ENCODE measurements at regions not wholly inside any gene's neighbourhood (a gene's known extent, or its start where the extent isn't known, plus 50 kb on each side); places are given as distances from the start of the nearest gene placed in this dataset.
A peak's percentile ranks its signal among the peaks of the same experiment; 100 is the strongest.
"Not testable (repeated sequence)": the region's sequence is repeated elsewhere in the genome, so short reads cannot be mapped to it uniquely, and the experiment has no call there.

- no peak for DNase-seq
Observed at GRCh38 chr3:194931347-194931746, 245.7 kb downstream of the FAM43A start.

- DNase-seq, result no peak
Observed at GRCh38 chr3:194931865-194932264, 246.2 kb downstream of the FAM43A start.

- no peak for DNase-seq
Observed at GRCh38 chr3:194933465-194933864, 247.8 kb downstream of the FAM43A start.

- no peak for DNase-seq
Observed at GRCh38 chr3:194935061-194935460, 249.4 kb downstream of the FAM43A start.

GRCh38 chr3:194935632-194936470 lies 250.2 kb downstream of the FAM43A start:
- no peak for DNase-seq

GRCh38 chr3:194936659-194937058 lies 251.0 kb downstream of the FAM43A start:
- no peak for DNase-seq

GRCh38 chr3:194937144-194937543 lies 251.5 kb downstream of the FAM43A start:
- DNase-seq, result no peak

GRCh38 chr3:194937882-194938321 lies 252.2 kb downstream of the FAM43A start:
- DNase-seq, result peak; percentile 4

GRCh38 chr3:194938845-194939531 lies 253.3 kb downstream of the FAM43A start:
- no peak for DNase-seq

- DNase-seq, result no peak
Observed at GRCh38 chr3:194939532-194939909, 253.8 kb downstream of the FAM43A start.

- no peak for DNase-seq
Observed at GRCh38 chr3:194939949-194940770, 254.5 kb downstream of the FAM43A start.

GRCh38 chr3:194941360-194941955 lies 255.8 kb downstream of the FAM43A start:
- DNase-seq, result no peak

- peak; percentile 9 for DNase-seq
Observed at GRCh38 chr3:194941956-194942511, 256.4 kb downstream of the FAM43A start.

- DNase-seq, result no peak
Observed at GRCh38 chr3:194944526-194944925, 258.8 kb downstream of the FAM43A start.

- DNase-seq, result no peak
Observed at GRCh38 chr3:194945508-194945907, 259.8 kb downstream of the FAM43A start.

GRCh38 chr3:194946091-194946490 lies 260.4 kb downstream of the FAM43A start:
- no peak for DNase-seq

- no peak for DNase-seq
Observed at GRCh38 chr3:194949592-194949991, 263.9 kb downstream of the FAM43A start.

- DNase-seq, result no peak
Observed at GRCh38 chr3:194950906-194951628, 265.4 kb downstream of the FAM43A start.

GRCh38 chr3:194951629-194951920 lies 265.9 kb downstream of the FAM43A start:
- DNase-seq, result not testable (repeated sequence)

GRCh38 chr3:194951931-194952582 lies 266.4 kb downstream of the FAM43A start:
- DNase-seq, result no peak

- DNase-seq, result no peak
Observed at GRCh38 chr3:194952841-194953241, 267.2 kb downstream of the FAM43A start.

GRCh38 chr3:194953291-194953690 lies 267.6 kb downstream of the FAM43A start:
- no peak for DNase-seq
